HG03457 (cell line): ENCODE measurements at regions not wholly inside any gene's neighbourhood (a gene's known extent, or its start where the extent isn't known, plus 50 kb on each side); places are given as distances from the start of the nearest gene placed in this dataset.

Experiments
- ATAC-seq: cut with Tn5 transposase; IDR thresholded peaks from one replicate; pipeline ENCODE4 v1.9.1; 2021; ENCODE audit warnings: moderate number of reproducible peaks; ENCODE audit not compliant: unreplicated experiment

DNA sequence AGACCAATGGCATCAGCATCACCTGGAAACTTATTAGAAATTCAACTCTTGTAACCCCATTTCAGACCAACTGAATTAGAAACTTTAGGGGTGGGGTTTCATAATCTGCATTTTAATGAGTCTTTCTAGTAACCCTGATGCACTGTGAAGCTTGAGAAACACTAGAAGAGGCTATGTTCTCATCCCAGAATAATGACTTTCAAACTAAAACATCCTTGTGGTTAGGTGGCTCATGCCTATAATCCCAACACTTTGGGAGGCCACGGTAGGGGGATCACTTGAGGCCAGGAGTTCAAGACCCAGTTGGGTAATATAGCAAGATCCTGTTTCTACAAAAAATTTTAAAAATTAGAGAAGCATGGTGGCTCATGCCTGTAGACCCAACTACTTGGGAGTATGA, 402.4 kb downstream of the DLEU7 start:
- no peak for ATAC-seq

DNA sequence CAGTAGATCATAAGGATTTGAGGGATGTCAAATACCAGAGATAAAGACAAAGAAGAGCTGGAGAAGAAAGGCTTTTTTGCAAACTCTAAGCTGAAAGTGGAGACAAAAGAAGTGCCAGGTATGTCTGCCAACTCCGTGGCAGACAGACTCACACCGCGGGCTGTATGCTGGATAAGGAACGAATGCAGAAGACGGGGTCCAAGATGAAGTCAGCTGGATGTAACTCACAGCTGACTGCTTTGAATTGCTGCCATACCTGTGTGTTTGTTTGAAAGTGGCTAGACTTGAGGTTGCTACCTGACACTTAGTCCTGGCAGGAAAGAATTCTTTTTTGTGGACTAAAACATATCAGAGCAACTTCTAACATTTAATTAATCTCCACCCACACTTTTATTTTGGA, 398.8 kb downstream of the DLEU7 start:
- no peak for ATAC-seq

DNA sequence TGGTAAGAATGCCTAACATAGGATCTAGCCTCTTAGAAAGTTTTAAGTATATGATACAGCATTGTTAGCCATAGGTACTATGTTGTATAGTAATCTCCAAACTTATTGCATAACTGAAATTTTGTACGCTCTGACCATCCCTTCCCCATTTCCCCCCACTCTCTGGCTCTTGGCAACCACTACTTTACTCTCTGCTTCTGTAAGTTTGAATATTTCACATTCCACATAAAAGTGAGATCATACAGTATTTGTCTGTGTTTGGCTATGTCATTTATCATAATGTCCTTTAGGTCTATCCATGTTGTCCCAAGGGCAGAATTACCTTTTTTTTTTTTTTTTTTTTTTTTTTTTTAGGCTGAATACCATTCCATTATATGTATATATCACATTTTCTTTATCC, 396.9 kb downstream of the DLEU7 start:
- no peak for ATAC-seq

DNA sequence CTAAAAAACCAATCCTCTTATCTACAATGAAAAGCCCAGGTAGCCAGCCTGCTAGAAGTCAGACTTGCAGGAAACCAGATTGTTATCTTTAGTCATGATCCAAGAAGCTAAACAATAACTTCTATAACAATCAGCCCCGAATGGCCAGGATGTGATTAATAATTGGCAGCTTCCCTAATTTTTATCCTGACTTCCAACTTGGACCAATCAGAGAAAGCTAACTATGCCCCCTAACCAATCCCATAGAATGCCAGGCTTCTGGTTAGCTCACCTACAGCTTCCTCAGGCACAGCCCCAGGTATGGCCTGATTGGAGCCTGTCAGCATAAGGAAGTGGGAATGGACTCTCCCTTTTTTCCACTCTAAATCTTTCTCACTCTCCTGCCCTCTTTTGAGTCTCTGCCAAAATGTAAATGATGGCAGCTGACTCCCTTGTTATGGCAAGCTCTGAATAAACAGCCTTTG, 394.9 kb downstream of the DLEU7 start:
- no peak for ATAC-seq

DNA sequence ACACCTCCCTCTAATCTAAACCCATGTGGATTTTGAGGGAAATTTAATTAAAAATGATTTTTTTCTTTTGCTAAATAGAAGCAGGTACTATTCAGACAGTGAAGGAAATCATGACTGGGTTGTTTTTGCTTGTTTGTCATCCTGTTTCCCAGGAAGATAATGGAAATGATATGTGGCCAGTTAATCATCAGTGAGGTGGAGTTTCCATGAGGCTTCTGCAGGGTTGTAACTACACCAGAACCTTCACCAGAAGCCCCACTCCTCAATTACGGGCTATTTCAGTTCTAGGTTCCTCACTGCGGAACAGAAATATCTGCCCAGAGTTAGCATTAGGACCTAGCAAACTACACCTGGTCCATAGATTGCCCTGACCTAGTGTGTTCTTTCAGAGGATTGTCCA, 394.0 kb downstream of the DLEU7 start:
- ATAC-seq = no peak

DNA sequence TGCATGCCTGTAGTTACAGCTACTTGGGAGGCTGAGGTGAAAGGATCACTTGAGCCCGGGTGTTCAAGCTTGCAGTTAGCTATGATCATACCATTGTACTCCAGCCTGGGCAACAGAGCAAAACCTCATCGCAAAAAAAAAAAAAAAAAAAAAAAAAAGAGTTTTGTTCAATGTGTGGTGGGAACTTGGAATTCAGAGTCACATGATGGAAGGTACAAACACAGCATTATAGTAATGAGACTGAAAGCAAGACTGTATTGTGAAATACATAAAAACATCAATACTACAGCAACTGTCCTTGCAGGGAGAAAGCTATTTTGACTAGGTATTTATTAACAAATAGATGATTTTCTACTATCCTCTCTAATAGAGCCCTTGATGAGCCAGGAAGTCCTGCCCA, 393.2 kb downstream of the DLEU7 start:
- ATAC-seq = no peak

DNA sequence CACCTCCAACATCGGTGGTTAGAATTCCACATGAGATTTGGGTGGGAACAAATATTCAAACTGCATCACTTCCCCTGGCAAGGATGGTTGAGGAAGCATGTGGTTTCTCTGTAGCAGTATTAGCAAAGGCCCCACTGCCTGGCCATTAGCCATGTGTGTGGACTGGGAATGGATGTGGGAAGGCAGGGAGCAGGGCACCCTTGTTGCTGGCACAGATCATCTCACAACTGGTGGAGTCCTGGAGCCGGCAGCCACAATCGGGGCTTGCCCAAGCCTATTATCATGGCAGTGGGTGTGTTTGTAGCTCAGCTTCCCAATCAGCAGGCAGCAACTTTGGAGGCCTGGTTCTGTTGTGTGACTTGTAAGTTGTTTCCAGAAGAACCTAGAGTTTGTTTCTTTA, 391.9 kb downstream of the DLEU7 start:
- no peak for ATAC-seq

DNA sequence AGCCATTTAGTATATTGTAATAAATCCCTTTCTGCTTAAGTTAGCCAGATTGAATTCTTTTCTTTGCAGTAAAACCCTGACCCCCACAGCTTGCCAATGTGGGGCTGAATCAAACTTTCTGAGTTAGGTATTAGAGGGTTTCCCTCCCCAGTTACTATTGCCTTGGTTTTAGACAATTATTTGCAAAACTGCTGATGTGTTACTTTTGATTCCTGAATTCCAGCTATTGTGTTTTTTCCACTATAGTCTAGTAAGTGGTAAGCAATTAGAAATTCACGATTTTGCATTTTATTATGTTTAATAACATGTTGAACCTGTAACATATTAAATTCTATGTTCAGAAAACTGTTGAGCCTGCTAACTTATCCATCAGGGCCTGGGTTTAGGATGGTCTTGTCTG, 391.5 kb downstream of the DLEU7 start:
- no peak for ATAC-seq

DNA sequence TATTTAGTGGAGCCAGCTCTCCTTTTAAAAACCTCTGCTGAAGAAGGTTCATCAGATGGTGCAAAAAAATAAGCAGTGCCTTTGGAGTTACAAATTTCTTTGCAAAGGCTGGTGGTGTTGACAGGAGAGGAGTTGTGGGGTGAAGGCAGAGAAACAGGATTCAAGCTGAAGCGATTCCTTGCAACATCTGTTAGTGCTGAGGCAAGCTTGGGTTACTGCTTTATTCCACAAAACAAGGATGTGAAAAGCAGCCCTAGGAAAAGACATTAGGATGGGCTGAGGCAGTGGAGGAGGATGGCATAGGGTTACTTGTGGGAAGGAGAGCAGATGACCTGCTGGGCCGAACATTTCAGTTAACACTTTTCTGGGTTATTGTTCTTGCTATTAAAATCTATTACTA, 390.7 kb downstream of the DLEU7 start:
- ATAC-seq = no peak

DNA sequence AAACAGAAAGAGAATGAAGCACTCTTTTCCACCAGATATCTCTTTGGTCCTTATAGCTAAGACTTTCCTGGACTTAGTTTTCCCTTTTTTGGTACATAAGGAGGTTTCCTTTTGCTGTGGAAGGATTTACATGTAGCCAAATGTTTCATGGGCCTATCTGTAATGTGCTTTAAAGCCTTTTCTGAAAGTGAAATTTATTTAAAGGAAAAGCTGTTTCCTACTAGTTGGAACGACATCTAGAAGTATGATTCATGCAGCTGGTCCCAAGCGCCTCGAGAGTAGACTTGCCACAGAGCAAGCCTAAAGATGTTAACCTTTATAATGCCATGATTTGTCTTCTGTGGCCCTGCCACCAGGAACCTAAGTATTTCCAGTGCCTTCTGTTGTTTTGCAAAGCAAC, 390.3 kb downstream of the DLEU7 start:
- no peak for ATAC-seq

DNA sequence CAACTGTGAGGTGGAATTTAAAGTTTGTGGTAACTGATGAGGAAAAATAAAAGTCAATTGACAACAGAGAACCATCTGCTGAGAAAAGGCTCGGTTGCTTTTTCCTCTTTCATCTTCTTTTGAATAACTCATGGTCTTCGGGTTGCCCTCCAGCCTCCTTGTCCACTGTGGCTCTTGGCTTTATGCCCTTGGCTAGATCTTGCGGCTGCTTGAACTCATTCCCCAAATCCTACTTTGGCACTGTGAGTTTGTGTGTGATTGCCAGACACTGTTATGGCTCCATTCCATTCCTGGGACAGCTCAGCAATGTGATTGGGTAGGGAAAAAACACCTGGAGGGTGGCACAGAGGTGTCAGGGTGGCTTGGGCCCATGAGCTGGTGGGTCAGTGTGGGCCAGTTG, 387.4 kb downstream of the DLEU7 start:
- ATAC-seq = no peak

DNA sequence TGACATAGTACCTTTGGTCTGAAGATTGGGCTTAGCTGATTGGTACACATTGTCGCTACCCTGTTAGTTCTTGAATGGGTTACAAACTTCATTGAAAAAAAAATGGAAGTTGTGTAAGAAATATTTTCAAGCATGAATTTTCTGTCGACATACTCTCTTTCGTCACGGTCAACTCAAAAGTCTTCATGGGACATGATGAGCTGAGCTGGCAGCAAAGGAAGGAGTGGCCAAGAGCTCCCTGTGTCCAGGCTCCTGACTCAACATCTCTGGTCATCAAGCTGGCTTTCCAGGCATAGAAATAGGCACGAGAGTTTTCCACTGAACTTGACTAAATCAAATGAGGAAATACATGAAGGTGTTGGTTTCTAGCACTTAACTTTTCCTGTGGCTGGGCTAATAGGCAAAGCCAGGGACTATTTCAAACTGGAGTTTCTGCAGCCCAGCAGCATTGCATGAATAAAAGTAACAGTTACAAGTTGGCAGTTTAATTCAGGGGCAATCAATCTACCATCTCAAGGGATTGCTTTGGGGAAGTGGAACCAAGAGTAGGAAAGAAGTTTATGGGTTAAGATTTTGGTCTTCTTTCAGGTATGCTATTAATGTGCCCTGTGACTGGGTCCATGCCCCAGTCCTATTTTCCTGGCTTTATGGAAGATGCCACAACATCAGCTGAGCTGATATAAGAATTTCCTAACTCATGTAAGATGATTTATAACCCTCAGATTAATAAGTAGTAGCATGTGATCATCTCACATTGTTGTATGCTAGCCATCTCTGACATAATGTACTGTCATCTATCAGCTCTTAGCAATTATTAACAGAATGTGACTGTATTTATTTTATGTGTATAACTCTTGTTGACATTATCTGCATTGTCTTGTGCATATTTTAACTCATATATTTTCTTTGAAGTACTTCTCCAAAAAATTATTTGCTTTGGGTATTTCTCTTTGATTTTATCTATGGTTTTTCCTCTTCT, 385.8 kb downstream of the DLEU7 start:
- ATAC-seq = no peak

DNA sequence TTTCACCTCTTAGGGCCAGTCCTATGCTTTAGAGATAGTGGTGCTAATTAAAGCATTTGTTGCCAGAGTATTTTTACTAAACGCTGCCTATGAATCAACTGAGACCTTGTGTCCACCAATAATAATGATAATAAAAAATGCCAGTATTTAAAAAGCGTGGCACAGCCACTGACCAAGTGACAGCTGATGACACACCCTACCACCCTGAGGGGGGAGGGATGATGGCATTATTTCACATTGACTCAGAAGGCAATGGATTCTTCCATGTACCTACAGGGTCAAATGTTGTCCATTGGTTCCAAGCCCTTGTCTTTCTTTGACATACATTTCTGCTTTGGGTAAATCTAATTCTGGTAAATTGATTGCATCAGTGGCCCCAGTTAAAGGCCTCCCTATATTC, 384.4 kb downstream of the DLEU7 start:
- ATAC-seq = no peak

DNA sequence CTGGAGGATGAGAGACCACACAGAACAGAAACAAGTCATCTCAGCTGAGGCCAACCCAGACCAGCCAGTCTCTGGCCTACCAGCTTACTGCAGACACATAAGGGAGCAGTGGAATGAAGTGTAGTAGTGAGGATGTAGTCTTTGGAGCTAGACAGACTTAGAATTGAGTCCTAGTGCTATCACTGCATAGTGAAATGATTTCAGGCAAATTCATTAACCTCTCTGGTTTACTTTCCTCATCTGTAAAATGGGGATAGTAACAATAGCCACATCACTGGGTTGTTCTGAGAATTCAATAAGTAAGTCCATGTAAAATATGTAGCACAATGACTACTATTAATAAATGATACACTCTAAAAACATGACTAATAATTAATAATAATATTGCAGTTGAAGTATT, 383.8 kb downstream of the DLEU7 start:
- no peak for ATAC-seq

DNA sequence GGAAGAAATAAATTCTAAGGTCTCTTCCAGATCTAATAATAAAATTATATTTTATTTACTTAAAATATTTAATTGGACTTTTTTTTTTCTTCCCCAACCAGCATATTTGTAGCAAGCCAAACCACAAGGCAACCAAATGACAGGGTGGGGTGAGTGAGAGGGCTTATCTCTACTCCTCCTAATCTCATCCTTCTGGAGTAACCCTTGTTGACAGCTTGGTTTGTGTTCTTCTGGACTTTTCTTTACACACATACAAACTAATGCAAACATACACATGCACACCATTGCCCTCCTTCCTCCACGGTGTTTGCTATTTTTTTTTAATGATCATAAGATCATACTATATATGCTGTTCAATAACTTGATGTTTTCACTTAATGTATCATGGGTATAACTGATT, 383.1 kb downstream of the DLEU7 start:
- no peak for ATAC-seq

DNA sequence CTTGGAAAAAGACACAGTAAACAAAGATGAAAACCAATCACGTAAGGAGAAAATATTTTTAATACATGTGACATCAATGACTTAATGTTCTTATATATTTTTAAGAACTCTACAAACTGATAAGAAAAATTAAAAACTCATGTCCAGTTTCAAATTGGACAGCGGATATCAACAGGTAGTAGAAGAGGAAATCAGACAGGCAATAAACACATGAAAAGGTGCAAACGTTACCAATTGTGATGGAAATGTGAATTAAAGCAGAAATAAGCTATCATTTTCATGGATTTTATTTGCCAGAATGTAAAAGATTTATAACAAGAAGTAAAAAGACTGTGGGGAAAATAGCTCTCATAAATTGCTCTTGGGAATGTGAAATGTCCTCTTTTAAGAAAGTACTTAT, 382.3 kb downstream of the DLEU7 start:
- no peak for ATAC-seq

DNA sequence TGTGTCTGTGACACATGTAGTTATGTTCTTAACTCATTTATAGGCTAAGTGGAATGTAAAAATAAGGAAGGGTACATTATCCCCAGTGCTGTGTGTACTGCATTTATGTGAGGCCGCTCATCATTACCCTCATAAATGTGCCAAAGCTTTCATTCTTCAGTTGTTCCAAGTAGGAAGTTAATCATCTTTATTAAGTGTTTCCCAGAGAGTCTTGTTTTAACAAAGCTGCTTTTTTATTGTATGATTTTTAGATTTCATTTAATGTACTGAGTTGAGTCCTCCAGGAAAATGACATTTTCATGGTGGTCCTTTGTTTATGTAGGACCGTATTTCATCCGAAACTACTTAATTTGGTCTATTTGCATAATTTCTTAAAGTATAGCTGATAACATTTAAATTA, 379.8 kb downstream of the DLEU7 start:
- no peak for ATAC-seq

DNA sequence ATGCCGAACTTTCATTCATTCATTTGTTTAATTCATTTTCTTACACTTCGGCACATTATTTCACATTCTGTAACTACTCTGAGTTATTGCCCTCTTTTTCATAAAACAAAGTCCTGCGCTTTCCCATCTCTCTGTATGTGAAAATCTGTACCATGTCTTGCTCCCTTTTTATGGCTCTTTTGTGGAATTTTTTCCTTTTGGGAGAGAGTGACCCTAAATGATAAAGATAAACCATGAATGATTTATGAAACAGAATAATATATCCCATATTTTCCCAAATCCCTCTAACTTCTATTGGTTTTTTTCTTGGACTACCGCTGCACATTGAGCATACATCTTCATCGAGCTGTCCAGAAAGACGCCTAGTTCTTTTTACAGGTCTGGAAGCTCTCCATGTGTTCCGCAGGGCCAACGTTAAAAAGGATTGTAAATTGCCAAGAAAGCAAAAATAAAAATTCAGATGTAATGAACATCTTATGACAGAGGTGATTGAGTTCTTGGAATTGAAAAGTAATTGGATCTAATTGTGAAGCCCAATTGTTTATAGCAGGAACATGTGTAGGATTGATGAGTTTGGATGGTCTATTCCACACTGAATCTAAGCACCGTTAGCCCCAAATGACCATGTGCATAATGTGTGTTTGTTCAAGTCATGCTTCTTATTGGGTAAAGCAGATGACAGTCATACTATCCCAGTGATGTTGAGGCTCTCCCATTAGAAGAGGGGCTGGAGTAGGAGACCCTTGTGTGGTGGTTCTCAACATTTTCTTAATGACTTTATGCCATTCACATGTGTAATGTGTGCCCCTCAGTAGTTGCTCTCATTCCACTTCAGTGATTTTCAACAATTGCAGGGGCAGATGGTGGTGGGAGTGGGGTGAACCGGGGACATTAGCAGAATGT, 378.9 kb downstream of the DLEU7 start:
- ATAC-seq = no peak

DNA sequence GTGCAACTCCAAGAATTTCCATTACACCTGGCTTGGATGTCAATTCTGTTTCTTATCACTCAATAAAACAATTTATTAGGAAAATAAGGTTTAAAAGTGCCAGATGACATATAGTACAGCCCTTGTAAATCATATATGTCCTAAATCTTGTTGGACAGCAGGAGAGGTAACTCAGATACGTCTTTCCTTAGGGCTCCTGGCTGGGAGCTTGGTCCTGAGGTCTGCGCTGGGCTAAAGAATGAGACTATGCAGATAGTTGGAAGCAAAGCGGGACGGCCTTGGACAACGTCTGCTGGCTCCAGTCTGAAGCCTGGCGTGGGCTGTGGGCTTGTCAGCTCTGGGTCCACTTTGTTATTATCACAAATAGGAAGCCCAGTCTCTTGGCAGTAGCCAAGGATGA, 377.0 kb downstream of the DLEU7 start:
- ATAC-seq = no peak

DNA sequence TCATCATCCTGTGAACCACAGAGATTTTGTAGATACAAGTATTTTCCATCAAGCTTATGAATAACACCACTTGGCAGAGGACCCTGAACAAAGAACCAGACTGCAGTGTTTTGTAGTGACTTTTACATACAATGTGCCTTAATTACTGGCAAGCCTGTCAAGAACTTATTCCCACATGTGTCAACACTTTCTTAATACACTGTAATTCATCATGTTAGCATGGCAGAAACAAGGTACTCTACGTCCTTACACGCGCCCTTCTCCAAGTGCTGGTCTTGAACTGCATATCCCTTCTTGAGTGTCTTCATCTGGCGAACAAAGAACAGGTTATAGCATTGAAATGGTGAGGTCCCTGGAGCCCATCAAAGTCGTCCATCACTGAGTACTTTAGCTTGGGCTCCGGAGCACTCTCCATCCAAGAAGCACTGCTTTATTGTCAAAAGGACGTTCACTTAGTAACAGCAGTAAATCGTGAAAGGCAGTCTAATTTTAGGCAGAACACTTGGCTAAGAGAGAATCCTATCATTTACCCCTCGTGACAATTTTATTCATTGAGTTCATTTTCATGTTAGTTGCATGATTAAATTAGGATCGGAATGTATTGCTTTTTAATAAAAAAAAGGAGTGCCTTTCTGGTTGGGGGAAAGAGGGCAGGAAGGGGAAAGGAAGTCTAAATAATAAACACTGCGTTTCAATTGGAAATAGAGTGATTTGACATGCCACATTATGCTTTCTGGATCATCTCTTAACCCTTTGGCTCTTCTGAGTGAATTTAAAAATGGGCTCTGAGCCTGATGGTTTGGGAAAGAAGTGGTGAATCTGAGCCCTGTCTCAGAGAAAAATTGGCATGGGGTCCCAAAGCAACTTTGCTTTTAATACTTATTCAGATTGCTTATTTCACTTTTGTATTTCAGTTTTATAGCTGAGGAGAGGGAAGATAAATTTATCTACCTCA, 376.1 kb downstream of the DLEU7 start:
- ATAC-seq = no peak
